OCI-LY3 (cell line): ENCODE measurements at regions not wholly inside any gene's neighbourhood (a gene's known extent, or its start where the extent isn't known, plus 50 kb on each side); places are given as distances from the start of the nearest gene placed in this dataset.

Source experiments
- CTCF ChIP-seq: fragments of 200-600, 300-600 bp; sonication (generic); IDR thresholded peaks from 2 replicates; pipeline ENCODE4 v1.5.1; 2014; ENCODE audit warnings: antibody characterized with exemption, low read length, low read depth
- EZH2phosphoT487 ChIP-seq: fragments of 200-600 bp; shearing (Covaris generic); IDR thresholded peaks from 2 replicates; pipeline ENCODE4 v1.6.1; 2018; ENCODE audit warnings: antibody characterized with exemption, mixed run types, low read depth

DNA sequence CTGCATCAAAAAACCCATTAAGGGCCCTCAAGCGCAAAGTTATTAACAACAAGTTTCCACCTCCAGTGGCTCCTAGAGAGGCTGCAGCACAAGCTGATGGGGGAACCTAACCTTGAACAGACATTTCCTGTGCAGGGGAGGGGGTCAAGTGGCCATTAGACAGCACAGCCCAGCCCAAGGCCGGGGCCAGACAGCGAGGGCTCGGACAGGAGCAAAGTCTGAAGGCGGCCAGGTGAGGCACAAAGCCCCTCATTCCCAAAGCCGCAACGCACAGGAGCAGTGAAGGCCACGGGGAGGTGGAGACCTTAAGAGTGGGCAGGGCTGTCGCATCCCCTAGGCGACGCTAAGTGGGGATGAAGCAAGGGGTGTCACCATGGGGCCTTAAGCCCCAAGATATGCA lies 73.2 kb upstream of the ZNF746 start:
- no peak for TF ChIP-seq CTCF
- no peak for TF ChIP-seq EZH2phosphoT487
